Dermis microvascular lymphatic vessel endothelial cell (primary cell): ENCODE measurements at regions not wholly inside any gene's neighbourhood (a gene's known extent, or its start where the extent isn't known, plus 50 kb on each side); places are given as distances from the start of the nearest gene placed in this dataset.
"Not testable (repeated sequence)": the region's sequence is repeated elsewhere in the genome, so short reads cannot be mapped to it uniquely, and the experiment has no call there.

Experiments
- DNase-seq, 2 donors: peaks; one replicate each; pipeline versions ENCODE4 v3.0.0 to v3.0.0-alpha.2; 2010; ENCODE audit warnings: low read depth in 2 of 2

DNA sequence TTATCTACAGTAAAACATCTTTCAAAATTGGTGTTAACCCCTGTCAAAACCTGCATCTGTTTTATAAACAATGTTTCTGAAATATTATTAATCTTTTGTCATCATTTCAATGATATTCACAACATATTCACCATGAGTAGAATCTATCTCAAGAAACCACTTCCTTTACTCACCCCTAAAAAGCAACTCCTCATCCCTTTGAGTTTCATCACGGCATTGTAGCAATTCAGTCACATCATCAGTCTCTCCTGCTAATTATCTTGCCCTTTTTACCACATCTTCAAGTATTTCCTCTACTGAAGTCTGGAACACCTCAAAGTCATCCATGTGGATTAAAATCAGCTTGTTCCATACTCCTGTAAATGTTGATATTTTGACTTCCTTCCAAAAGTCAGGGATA, 415.3 kb upstream of the TECRL start:
- DNase-seq, result no peak

DNA sequence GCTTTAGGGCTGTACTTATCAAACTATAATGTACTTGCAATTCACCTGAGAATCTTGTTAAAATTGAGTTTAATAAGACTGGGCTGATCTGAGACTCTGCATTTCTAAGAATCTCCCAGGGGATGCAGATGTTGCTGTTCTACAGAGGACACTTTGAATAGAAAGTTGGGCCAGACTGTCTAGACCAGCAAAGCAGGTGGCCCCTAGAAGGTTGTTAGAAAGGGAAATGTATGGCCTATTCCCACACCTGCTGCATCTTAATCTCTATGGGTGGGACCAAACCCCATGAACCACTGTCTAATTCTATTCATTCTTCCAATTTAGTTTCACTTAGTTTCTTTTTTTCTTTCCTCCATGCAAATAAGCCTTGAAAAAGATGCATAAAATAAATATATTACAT, 413.2 kb upstream of the TECRL start:
- DNase-seq, result no peak

DNA sequence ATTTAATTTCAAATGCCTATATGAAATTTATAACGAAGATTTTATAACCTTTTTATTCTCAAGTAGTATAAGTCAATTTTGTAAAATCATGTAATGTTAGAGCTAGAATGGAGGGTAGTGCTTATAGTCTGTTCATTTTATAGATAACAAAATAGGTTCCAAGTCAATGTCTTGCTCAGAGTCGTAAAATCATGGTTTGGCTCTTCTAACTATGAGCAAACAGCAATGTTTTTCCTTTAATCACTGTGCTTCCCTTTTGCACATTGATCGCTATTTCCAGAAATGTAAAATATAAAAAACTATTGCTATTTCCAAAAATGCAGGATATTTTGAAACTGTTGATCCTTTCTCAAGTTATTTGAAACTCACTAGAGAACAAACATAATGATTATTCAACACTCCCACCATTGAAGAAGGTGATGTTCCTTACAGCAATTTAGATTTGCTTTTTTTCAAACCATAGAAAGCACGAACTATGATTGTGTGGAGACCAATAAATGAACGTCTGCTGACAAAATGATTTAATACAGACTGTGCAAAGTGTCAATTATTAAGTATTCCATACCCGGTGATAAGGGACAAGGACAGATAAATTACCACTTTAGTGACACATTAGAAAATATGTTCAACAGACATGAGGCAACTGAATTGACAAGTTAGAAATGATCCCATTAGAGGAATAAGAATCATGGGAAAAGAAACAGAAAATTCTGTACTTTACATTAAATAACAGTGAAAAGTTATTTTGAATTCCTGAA, 412.1 kb upstream of the TECRL start:
- no peak for DNase-seq

DNA sequence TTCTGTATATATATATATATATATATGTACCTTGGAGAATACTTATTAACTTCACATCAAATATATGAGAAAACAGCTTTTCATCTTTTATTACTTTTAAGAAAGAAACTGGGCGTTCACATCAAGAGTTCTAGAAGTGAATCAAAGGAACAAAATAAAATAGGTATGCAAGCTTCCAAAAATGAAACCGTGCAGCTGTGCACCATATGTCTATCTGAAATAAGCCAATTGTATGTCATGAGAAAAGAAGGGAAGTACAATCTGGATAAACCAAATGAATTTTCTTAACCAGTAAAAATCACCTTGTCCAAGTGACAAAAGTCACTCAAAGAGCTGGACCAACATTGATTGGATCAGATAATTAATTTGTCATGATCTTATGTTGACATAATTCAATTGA, 405.4 kb upstream of the TECRL start:
- no peak for DNase-seq

DNA sequence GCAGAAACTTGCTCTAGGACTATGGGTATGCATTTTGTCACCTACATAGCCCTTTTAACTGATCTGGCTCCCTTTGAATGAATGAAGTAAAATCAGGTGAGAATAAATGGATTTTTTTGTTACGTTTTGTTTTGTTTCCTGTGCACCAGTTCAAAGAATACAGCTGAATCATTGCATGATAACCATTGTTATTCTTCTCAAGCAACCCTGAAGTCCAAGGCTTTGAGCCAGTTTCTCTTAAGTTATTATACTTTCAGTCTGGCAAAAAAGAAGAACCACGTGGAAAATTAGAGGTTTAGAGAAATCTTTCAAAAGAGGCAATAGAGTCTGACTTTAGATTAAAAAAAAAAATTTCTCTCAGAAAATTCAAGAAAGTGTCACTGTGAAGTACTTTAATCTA, 398.6 kb upstream of the TECRL start:
- peak in 1 of 2 donors; percentile 55 for DNase-seq

DNA sequence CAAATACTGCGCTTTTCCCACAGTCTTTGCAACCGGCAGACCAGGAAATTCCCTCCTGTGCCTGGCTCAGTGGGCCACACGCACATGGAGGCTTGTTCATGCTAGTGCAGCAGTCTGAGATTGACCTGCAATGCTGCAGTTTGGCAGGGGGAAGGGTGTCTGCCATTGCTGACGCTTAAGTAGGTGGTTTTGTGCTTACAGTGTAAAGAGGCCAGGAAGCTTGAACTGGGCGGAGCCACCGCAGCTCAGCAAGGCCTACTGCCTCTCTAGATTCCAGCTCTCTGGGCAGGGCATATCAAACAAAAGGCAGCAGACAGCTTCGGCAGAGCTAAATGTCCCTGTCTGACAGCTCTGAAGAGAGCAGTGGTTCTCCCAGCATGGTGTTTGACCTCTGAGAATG, 390.5 kb upstream of the TECRL start:
- no peak for DNase-seq

DNA sequence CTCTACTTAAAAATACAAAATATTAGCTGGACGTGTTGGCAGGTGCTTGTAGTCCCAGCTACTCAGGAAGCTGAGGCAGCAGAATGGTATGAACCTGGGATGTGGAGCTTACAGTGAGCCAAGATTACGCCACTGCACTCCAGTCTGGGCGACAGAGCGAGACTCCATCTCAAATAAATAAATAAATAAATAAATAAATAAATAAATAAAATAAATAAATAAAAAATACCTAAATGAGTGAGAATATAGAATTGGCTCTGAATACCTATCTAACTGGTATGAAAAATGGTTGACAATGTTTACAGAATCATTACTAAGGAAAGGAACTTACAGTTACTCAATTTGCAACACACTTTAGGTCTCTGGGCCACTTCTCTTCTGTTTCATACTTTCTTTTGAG, 389.6 kb upstream of the TECRL start:
- peak in 1 of 2 donors; percentile 14 for DNase-seq

DNA sequence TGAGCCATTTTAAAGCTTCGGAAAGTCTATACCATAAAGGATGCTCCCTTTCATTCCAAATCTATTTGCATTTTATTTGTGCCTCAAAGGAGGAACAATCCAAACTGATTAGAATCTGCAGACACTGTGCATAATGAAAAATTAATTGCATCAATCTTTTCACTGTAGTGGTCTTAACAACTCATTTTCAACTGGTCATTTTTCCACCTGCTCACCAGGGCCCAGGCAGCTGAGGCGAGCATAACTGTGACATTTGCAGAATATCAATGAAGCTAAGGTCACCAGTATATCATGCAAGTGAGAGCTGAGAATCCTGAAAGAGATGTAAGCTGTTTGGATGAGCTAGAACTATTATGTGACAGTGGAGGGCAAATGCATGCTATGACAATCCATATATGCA, 387.3 kb upstream of the TECRL start:
- no peak for DNase-seq

DNA sequence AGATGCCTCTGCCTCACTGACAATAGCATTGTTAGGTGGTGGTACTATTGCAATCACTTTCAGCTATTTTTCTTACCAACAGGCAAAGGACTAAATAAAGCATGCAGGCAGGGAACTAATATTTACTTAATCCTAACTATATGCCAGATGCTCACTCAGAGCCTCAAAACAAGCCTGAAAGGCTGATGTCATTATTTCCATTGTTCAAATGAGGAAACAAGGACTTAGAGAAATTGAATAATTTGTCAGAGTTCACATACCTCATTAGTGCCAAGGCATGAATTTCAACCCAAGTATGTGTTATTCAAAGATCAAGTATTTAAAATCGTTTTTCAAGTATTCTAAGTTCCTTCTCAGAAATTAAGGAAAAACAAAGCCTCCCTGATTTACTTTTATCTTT, 374.9 kb upstream of the TECRL start:
- peak; percentile 28 to 81 for DNase-seq

DNA sequence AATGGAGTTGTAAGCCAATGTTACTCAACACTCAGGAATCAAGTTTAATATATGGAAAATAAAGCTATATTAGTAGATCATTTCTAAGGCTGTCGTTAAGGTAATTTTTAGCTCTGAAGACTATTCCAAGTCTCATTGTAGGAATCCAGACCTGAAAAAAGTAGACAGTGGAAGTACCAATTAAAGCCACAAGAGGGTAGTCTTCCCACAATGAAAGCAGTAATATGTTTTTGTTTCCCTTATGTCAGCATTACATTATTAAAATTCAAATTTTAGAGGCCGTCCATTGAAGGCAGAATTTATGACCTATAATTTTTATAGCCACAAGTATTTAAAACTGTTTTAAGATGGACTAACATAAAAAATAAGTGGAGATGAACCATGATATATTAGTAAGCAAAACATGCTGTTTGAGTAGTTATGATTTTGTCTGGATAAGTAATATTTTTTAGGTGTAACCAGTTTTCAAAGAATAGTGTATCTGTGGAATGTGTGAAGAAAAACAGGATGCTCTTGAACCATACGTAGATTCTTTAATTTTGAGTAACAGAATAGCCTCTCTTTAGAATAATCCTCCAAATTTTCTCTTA, 372.6 kb upstream of the TECRL start:
- DNase-seq, result peak; percentile 21 to 44

DNA sequence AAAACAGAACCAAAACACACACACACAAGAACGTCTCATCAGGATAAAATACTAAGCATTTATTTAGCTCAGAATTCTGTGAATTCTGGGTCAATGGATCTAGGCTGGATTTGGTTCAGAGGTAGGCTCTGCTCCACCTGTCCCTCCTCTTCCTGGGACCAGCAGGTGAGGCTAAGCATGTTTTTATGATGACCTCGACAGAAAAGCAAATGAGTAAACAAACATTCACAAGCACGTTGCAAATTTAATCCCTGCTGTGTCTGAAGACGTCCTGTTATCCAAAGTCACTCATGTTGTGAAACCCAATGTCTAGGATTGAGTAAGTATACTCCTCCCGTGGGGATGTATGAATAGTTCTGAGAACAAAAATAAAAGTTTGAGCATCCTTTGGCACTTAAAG, 371.4 kb upstream of the TECRL start:
- no peak for DNase-seq

DNA sequence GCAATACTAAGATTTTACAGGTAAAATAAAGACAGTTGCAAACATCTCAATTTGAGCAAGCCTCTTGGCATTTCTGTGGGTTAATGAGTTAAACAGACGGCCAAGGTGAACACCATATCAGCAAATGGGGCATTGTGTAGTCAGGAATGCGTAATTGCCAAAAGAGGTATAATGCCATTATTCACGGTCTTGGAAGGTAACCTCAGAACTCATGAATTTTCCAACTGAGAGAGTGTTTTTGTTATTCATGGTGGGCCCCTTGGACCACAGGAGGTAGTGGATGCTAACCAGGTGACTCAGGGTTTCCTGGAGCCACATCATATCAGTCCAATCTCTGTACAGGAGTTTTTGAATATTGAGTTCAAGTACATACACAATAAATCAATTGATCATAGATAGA, 368.0 kb upstream of the TECRL start:
- no peak for DNase-seq

DNA sequence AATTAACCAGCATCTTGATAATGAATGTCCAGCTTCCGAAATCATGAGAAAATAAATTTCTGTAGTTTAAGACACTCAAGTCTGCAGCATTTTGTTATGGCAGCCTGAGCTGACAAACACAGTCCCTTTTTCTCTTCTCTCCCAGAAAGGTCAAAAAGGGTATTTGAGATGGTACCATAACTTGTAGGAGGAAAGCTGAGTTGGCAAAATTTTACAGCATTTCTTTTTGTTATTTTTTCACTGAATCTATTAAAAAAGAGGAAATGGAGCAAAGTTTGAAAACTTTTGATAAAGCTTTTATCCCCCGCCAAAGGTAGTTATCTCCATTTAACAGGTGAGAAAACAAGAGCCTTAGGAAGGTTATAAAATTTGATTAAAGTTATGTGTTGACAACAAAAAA, 367.6 kb upstream of the TECRL start:
- no peak for DNase-seq

DNA sequence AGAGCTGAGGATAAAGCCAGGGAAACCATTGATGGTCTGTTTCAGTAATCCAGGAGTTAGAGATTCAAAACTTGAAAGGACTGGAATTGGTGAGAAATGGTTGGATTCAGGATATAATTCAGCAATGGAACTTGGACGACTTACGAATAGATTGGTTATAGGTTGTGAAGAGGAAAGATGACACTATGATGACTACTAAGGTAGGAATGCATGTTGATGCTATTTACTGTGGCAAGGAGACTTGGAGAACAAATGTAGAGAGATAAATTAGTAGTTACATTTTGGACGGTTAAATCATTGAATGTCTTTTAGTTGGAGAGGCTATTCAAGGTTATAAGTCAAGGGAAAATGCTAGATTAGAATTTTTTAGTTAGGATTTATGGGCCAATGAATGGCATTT, 365.4 kb upstream of the TECRL start:
- DNase-seq, result no peak

DNA sequence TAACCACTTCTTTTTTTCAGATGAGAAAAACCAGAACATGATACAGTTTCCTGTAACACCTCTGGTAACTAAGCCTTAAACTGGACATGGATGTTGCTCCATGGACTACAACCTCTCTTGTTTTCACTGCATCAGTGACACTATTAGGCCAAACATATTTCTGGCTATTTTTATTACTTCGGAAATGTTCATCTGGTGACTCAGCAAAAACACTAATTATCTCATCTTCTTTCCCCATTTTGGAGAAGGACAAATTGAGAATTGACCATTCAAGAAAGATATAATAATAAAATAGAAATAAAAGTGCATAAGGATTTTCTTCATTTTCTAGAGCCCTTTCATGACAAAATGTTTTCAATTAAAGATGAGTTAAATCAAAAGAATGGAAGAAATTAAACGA, 361.9 kb upstream of the TECRL start:
- no peak for DNase-seq

DNA sequence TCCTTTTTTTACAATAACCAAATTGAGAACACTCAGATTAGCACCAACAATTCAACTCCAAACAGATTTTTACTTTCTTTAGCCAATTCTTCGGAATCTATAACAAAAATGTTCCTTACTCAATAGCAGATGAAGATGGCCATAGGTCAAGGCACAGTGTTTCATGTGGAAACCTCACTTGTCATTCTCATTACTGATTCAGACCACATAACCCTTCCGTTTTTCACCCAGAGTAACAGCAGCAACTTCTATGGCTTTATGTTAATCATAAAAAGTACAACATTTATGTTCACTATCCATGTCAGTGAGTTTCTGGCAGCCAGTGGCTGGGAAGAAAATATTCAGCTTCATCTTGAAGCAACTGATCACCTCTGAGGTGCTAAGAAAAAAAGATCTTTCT, 358.3 kb upstream of the TECRL start:
- DNase-seq, result no peak

DNA sequence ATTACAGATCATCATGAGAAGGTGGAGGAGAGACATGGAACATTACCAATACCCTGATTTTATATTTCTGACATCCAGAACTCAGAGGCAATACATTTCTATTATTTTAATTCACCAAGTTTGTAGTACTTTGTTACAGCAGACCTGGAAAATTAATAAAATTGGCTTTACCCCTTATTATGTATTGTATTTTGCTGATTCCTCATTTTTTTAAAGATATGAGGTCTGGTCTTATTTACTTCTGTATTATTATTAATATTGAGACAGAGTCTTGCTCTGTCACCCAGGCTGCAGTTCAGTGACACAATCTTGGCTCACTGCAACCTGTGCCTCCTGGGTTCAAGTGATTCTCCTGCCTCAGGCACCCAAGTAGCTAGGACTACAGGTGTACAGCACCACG, 357.3 kb upstream of the TECRL start:
- DNase-seq, result no peak

DNA sequence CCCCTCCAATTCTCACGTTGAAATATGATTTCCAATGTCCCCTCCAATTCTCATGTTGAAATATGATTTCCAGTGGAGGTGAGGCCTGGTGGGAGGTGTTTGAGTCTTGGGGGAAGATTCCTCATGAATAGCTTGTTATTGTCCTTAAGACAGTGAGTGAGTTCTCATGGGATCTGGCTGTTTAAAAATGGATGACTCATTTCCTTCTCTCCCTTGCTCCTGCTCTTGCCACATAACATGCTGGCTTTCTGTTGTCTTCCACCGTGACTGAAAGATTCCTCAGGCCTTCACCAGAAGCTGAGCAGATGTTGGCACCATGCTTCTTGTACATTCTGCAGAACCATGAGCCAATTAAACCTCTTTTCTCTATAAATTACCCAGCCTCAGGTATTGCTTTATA, 346.8 kb upstream of the TECRL start:
- peak in 1 of 2 donors; percentile 11 for DNase-seq

DNA sequence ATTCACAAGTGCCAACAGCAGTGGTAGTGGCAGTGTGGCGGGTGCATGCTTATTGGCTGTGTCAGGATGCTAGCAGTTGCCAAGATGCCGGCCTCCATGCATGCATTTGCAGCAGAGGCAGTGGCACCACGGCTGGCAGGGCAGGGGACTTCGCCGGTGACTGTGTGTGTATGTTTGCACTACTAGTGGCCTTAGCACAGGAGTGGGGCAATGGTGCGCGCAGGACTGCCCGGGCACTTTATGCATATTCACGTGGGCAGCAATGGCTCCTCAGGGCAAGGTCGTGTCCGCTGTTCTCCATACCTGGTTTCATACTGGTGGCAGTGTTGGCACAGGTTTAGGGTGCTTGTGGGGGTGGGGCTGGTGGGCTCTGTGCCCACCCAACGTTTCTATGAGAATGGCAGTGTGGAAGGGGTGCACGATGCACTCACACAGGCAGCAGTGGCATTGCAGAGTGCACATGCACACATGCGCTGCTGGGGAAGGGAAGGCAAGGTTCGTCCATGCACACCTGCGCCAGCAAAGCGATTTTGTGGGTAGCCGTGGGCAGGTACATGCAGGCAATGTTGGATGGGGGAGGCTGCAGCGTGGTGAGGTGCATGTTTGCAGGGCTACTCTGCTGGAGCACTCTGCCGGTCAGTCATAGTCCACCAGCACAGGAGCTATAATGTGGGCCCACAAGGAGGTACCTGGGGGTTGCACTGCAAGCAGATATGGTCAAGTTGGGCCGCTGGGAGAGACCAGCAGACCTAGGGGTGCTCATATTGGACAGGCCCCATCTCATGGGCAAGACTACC, 338.9 kb upstream of the TECRL start:
- DNase-seq, result no peak

DNA sequence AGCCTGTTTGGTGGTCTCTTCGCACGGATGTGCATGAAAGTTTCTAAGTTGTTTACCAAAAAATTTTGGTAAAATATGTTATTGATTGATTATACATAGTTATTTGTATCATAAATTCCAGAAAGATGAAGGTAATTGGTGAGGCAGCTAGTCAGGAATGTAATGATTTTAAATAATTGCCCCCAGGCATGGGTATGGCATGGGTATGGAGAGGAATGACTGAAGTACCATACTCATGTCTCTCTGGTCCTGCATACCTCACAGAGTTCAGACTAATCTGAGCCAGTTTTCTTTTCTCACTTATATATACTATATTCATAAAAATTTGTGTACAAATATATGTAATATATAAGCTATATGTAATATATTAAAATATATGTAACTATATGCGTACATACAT, 329.0 kb upstream of the TECRL start:
- no peak for DNase-seq

DNA sequence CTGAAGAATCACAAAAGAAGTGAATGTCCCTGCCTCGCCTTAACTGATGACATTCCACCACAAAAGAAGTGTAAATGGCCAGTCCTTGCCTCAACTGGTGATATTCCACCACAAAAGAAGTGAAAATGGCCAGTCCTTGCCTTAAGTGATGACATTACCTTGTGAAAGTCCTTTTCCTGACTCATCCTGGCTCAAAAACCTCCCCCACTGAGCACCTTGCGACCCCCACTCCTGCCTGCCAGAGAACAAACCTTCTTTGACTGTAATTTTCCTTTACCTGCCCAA, 328.5 kb upstream of the TECRL start:
- DNase-seq, result not testable (repeated sequence)

DNA sequence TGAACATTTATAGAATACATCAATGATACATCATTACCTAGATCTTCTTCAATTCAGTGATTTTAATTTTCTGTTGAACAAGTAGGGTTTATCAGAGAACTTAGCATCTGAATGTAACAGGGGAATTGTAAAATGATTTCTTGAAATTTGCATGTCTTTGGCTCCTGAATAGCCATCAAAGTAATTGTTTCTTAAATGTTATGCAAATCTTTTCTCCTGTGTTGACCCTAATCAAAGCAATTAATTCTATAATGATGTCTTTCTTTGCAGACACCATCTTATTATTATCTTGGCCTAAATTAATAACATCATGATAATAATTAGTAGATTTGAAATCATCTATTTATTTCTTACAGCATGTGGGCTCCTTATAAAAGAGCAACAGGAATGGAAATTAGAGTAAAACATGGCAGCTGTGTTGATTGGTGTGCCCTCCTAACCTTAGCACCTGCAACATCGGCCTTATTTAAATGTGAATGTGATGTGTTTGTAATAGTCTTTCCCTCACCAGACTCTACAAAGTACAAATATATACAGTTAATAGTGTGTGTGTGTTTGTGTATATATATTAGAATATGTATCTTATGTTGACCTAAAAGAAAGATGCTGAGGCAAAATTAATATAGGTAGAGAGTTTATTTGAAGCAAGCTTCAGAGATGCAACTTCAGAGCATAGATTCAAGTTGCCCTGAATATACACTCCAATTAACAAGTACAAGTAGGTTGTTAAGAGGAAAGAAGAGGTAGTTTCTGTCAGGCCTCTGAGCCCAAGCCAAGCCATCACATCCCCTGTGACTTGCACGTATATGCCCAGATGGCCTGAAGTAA, 328.0 kb upstream of the TECRL start:
- no peak for DNase-seq
